H1 (cell line): ENCODE measurements at regions not wholly inside any gene's neighbourhood (a gene's known extent, or its start where the extent isn't known, plus 50 kb on each side); places are given as distances from the start of the nearest gene placed in this dataset.

Experiments used
- CTCF ChIA-PET: fragments of 300-600 bp; sonication (Branson Sonifier 250); formaldehyde crosslinking; loops from one replicate; lab custom pipeline; 2021; ENCODE audit not compliant: partially characterized antibody; lab: Charles Lee
- POLR2A ChIA-PET: fragments of 300-600 bp; sonication (Branson Sonifier 250); formaldehyde crosslinking; loops from one replicate; lab custom pipeline; 2021; ENCODE audit warnings: inconsistent platforms; ENCODE audit not compliant: partially characterized antibody; lab: Charles Lee
- DNase-seq, 2 experiments: peaks; one replicate each; pipeline versions ENCODE4 v3.0.0 to v3.0.0-alpha.2; 2010 to 2022; ENCODE audit warnings: low spot score in 2 of 2, low read depth in 1 of 2, mixed read lengths in 1 of 2
- FAIRE-seq: peaks from 2 replicates; lab custom pipeline; 2011; peaks lifted over from hg19 to GRCh38; lab: Jason Lieb, UNC
- H2AFZ ChIP-seq: 2 replicates; pipeline ENCODE4 v1.8.1; 2012; ENCODE audit warnings: low read length, inconsistent platforms
- H2AK5ac ChIP-seq: 2 replicates; pipeline ENCODE4 v1.6.1; 2013; ENCODE audit warnings: low read depth, low read length
- H2BK120ac ChIP-seq: replicated peaks from 2 replicates; pipeline ENCODE3; 2013; ENCODE audit warnings: low read depth, low read length, inconsistent platforms
- H2BK12ac ChIP-seq: 2 replicates; pipeline ENCODE4 v1.6.1; 2013; ENCODE audit warnings: low read depth, low read length
- H2BK15ac ChIP-seq: 2 replicates; pipeline ENCODE4 v1.6.1; 2013; ENCODE audit warnings: low read length
- H2BK20ac ChIP-seq: 2 replicates; pipeline ENCODE4 v1.6.1; 2013; ENCODE audit warnings: low read length
- H2BK5ac ChIP-seq: 2 replicates; pipeline ENCODE4 v1.6.1; 2013; ENCODE audit warnings: low read depth, low read length
- H3K14ac ChIP-seq: 2 replicates; pipeline ENCODE4 v1.6.1; 2013; ENCODE audit warnings: inconsistent platforms; ENCODE audit not compliant: insufficient read length
- H3K18ac ChIP-seq: 2 replicates; pipeline ENCODE4 v1.6.1; 2013; ENCODE audit warnings: low read length; ENCODE audit errors: extremely low read depth
- H3K23ac ChIP-seq: 2 replicates; pipeline ENCODE4 v1.6.1; 2013; ENCODE audit warnings: inconsistent platforms; ENCODE audit not compliant: insufficient read length
- H3K23me2 ChIP-seq: 2 replicates; pipeline ENCODE4 v1.6.1; 2013; ENCODE audit warnings: low read depth, low read length
- H3K27ac ChIP-seq: 2 replicates; pipeline ENCODE4 v1.6.1; 2011; ENCODE audit warnings: low read depth, low read length, inconsistent platforms
- H3K27me3 ChIP-seq, 4 experiments: replicated peaks in 1 of 4; 1 replicate in 1 of 4; 2 replicates in 3 of 4; pipeline versions ENCODE4 v1.6.1 to v1.8.1; 2011 to 2013; ENCODE audit warnings: low read length in 3 of 4, mild to moderate bottlenecking in 3 of 4, inconsistent platforms in 2 of 4, mixed read lengths in 2 of 4, moderate library complexity in 1 of 4; ENCODE audit not compliant: control insufficient read depth in 3 of 4, insufficient read depth in 3 of 4; ENCODE audit errors: extremely low read depth in 1 of 4
- H3K36me3 ChIP-seq, 4 experiments: 2 replicates each; pipeline versions ENCODE4 v1.6.1 to v1.8.1; 2011 to 2013; ENCODE audit warnings: mild to moderate bottlenecking in 4 of 4, low read length in 3 of 4, moderate library complexity in 2 of 4, control low read depth in 1 of 4, inconsistent platforms in 1 of 4; ENCODE audit not compliant: insufficient read depth in 4 of 4, control insufficient read depth in 2 of 4
- H3K4ac ChIP-seq: replicated peaks from 2 replicates; pipeline ENCODE3; 2013; ENCODE audit warnings: low read length, low read depth, mixed read lengths, inconsistent platforms; ENCODE audit not compliant: insufficient read length
- H3K4me1 ChIP-seq, 4 experiments: replicated peaks in 1 of 4; 1 replicate in 1 of 4; 2 replicates in 3 of 4; pipeline versions ENCODE4 v1.6.1 to v1.8.1; 2011 to 2013; ENCODE audit warnings: low read length in 3 of 4, inconsistent platforms in 2 of 4, mixed read lengths in 1 of 4; ENCODE audit not compliant: insufficient read depth in 4 of 4, control insufficient read depth in 3 of 4
- H3K4me2 ChIP-seq, 2 experiments: 2 replicates each; pipeline versions ENCODE4 v1.6.1 to v1.8.1; 2011 to 2013; ENCODE audit warnings: low read depth in 2 of 2, low read length in 2 of 2, control low read depth in 1 of 2, inconsistent platforms in 1 of 2, mild to moderate bottlenecking in 1 of 2; ENCODE audit not compliant: insufficient read depth in 1 of 2
- H3K4me3 ChIP-seq, 4 experiments: fragments of 200-600, 300-600 bp in 1 of 4; sonication (generic), shearing (Covaris generic), sonication (Bioruptor Twin) in 1 of 4; 2 replicates each; pipeline versions ENCODE4 v1.5.1 to v1.8.1; 2011 to 2016; ENCODE audit warnings: low read length in 4 of 4, low read depth in 3 of 4, control low read depth in 2 of 4, inconsistent platforms in 2 of 4, mild to moderate bottlenecking in 2 of 4, mixed read lengths in 1 of 4, moderate library complexity in 1 of 4; ENCODE audit not compliant: insufficient read depth in 2 of 4; ENCODE audit errors: extremely low read depth in 1 of 4
- H3K56ac ChIP-seq: replicated peaks from 2 replicates; pipeline ENCODE3; 2013; ENCODE audit warnings: low read depth, mild to moderate bottlenecking, mixed read lengths, low read length, inconsistent platforms; ENCODE audit not compliant: insufficient read length
- H3K79me1 ChIP-seq: 2 replicates; pipeline ENCODE4 v1.6.1; 2013; ENCODE audit warnings: low read depth, low read length, control low read depth
- H3K79me2 ChIP-seq, 2 experiments: 2 replicates each; pipeline versions ENCODE4 v1.6.1 to v1.8.1; 2012 to 2013; ENCODE audit warnings: low read length in 2 of 2, mild to moderate bottlenecking in 2 of 2, inconsistent platforms in 1 of 2; ENCODE audit not compliant: insufficient read depth in 2 of 2, control insufficient read depth in 1 of 2
- H3K9ac ChIP-seq, 4 experiments: replicated peaks in 1 of 4; 1 replicate in 1 of 4; 2 replicates in 3 of 4; pipeline versions ENCODE4 v1.6.1 to v1.8.1; 2011 to 2013; ENCODE audit warnings: low read depth in 3 of 4, low read length in 3 of 4, control low read depth in 2 of 4, mild to moderate bottlenecking in 2 of 4, moderate library complexity in 2 of 4, inconsistent platforms in 1 of 4; ENCODE audit errors: extremely low read depth in 1 of 4
- H3K9me3 ChIP-seq, 2 experiments: 2 replicates each; pipeline versions ENCODE4 v1.6.1 to v1.8.1; 2012 to 2013; ENCODE audit warnings: mild to moderate bottlenecking in 2 of 2, moderate library complexity in 2 of 2, control low read depth in 1 of 2, inconsistent platforms in 1 of 2, low read depth in 1 of 2, low read length in 1 of 2, mixed read lengths in 1 of 2; ENCODE audit not compliant: insufficient read depth in 2 of 2
- H4K20me1 ChIP-seq, 2 experiments: replicated peaks in 1 of 2; 2 replicates each; pipeline versions ENCODE3 to v1.8.1; 2011 to 2013; ENCODE audit warnings: inconsistent platforms in 2 of 2, low read length in 2 of 2, mild to moderate bottlenecking in 1 of 2; ENCODE audit not compliant: insufficient read depth in 2 of 2, control insufficient read depth in 1 of 2
- H4K5ac ChIP-seq: 2 replicates; pipeline ENCODE4 v1.6.1; 2013; ENCODE audit warnings: low read length, low read depth, mixed read lengths, inconsistent platforms; ENCODE audit not compliant: insufficient read length
- H4K8ac ChIP-seq: 2 replicates; pipeline ENCODE4 v1.8.0; 2013; ENCODE audit warnings: mild to moderate bottlenecking, moderate library complexity, low read length, inconsistent platforms; ENCODE audit not compliant: insufficient read depth; ENCODE audit errors: extremely low read depth
- H4K91ac ChIP-seq: replicated peaks from 2 replicates; pipeline ENCODE3; 2013; ENCODE audit warnings: low read length, mixed read lengths, inconsistent platforms; ENCODE audit not compliant: insufficient read length
- ATF2 ChIP-seq: IDR thresholded peaks from 2 replicates; pipeline ENCODE4 v1.6.1; 2012; ENCODE audit warnings: low read length, inconsistent platforms
- ATF3 ChIP-seq: IDR thresholded peaks from 2 replicates; pipeline ENCODE4 v1.6.1; 2011; ENCODE audit warnings: low read depth, mild to moderate bottlenecking, low read length; ENCODE audit not compliant: insufficient read depth
- BRCA1 ChIP-seq: IDR thresholded peaks from 2 replicates; pipeline ENCODE4 v1.6.1; 2012; ENCODE audit warnings: low read depth, low read length, improper control_type of control experiment
- GABPA ChIP-seq: IDR thresholded peaks from 2 replicates; pipeline ENCODE4 v1.6.1; 2011; ENCODE audit warnings: mild to moderate bottlenecking, low read length, moderate library complexity, borderline replicate concordance; ENCODE audit not compliant: insufficient read depth
- NRF1 ChIP-seq: IDR thresholded peaks from 2 replicates; pipeline ENCODE4 v1.6.1; 2011; ENCODE audit warnings: mild to moderate bottlenecking, low read depth, low read length, improper control_type of control experiment
- POU5F1 ChIP-seq: IDR thresholded peaks from 2 replicates; pipeline ENCODE4 v1.6.1; 2011; ENCODE audit warnings: low read depth, mild to moderate bottlenecking, low read length, moderate library complexity
- TAF7 ChIP-seq: optimal IDR thresholded peaks from 2 replicates; pipeline ENCODE3; 2011; ENCODE audit warnings: low read depth, mild to moderate bottlenecking, inconsistent platforms, low read length, moderate library complexity, borderline replicate concordance
- TCF12 ChIP-seq: IDR thresholded peaks from 2 replicates; pipeline ENCODE4 v1.6.1; 2011; ENCODE audit warnings: low read depth, mild to moderate bottlenecking, low read length

GRCh38 chr4:136575146-136575545, 957.1 kb downstream of the PCDH18 start:
- Histone ChIP-seq H2BK120ac (no peak overlapping the region), H4K5ac (no peak overlapping the region), H3K27ac (no peak overlapping the region), H3K4me2 (no peak overlapping the region), H3K4me3 (no peak overlapping the region), H3K79me1 (no peaks in the 10 kb centered on the region), H4K20me1 (no peaks in the 10 kb centered on the region), H3K14ac (no peak overlapping the region), H2BK5ac (no peak overlapping the region), H2AFZ (no peak overlapping the region), H3K27me3 (no peaks in the 10 kb centered on the region), H3K4ac (no peak overlapping the region), H3K36me3 (no peaks in the 10 kb centered on the region), H3K9ac (no peak overlapping the region), H3K23ac (no peak overlapping the region), H3K79me2 (no peaks in the 10 kb centered on the region), H2BK15ac (no peak overlapping the region), H3K9me3 (no peaks in the 10 kb centered on the region), H2BK12ac (no peak overlapping the region), H3K4me1 (no peaks in the 10 kb centered on the region), H4K8ac (no peak overlapping the region), H4K91ac (no peak overlapping the region), H3K23me2 (no peaks in the 10 kb centered on the region), H2BK20ac (no peak overlapping the region), H3K56ac (no peak overlapping the region), H2AK5ac (no peak overlapping the region), H3K18ac (no peak overlapping the region)
- DNase-seq (no peak), FAIRE-seq (no peak)
- TF ChIP-seq ATF2, result no peak
- no peak for TF ChIP-seq NRF1
- no peak for TF ChIP-seq BRCA1
- no peak for TF ChIP-seq GABPA
- TF ChIP-seq POU5F1, result no peak
- no peak for TF ChIP-seq TAF7
- TF ChIP-seq TCF12, result no peak
- no peak for TF ChIP-seq ATF3
- ChIA-PET POLR2A (no interaction called here), CTCF (interaction anchor here (0.8 to 1.1 kb wide), 2 partner anchors 11 to 97 kb away, joined by 3 read pairs; no protein-coding TSS in a partner anchor)
